ENCODE measurements at regions not wholly inside any gene's neighbourhood (a gene's known extent, or its start where the extent isn't known, plus 50 kb on each side); places are given as distances from the start of the nearest gene placed in this dataset.

GRCh38 chr1:2865571-2866421 lies 64.3 kb upstream of the TTC34 start:
- TF ChIP-seq CTCF (IDR thresholded peaks at IDR 0.05; ENCODE audit: low read depth, low read length, poor library complexity, severe bottlenecking) (no peak), EZH2phosphoT487 (IDR thresholded peaks at IDR 0.05; ENCODE audit: borderline replicate concordance, low read length) (no peak)

Data from DOHH2 (cell line).